ENCODE measurements at regions not wholly inside any gene's neighbourhood (a gene's known extent, or its start where the extent isn't known, plus 50 kb on each side); places are given as distances from the start of the nearest gene placed in this dataset.

GRCh38 chr3:168714609-168715240, 619.0 kb upstream of the GOLIM4 start (continued):
- TF ChIP-seq GABPB1 (CRISPR knock-in tag; IDR thresholded peaks at IDR 0.05) (no peak), IRF1 (CRISPR knock-in tag; IDR thresholded peaks at IDR 0.05) (no peak), JAZF1 (CRISPR knock-in tag; IDR thresholded peaks at IDR 0.05) (no peak)

- Mint-ChIP-seq H3K4me3 (no peak overlapping the region), H3K27ac (no peak overlapping the region), H3K36me3 (no peaks in the 10 kb centered on the region), H3K9me3 (peaks cover 8% of the 10 kb centered on the region; the same call in 1 of the 2 replicates), H3K4me1 (peaks cover 2% of the 10 kb centered on the region; the same call in 1 of the 2 replicates), H3K27me3 (ENCODE audit: low read depth) (no peaks in the 10 kb centered on the region)
- ChIA-PET CTCF (no interaction called here), POLR2A (no interaction called here)
- no peak for DNase-seq (ENCODE audit: low spot score)
- ATAC-seq, result peak; percentile 26; the same call in 1 of the 2 replicates
- TF ChIP-seq MXD4 (CRISPR knock-in tag; IDR thresholded peaks at IDR 0.05; ENCODE audit: borderline replicate concordance) (no peak), PRDM15 (CRISPR knock-in tag; IDR thresholded peaks at IDR 0.05) (no peak), RORB (CRISPR knock-in tag; IDR thresholded peaks at IDR 0.05) (no peak), ETV6 (CRISPR knock-in tag; IDR thresholded peaks at IDR 0.05) (no peak), STAT6 (CRISPR knock-in tag; conservative IDR thresholded peaks at IDR 0.05; ENCODE audit: low read depth) (no peak), ZNF671 (CRISPR knock-in tag; IDR thresholded peaks at IDR 0.05) (no peak), RELA (CRISPR knock-in tag; IDR thresholded peaks at IDR 0.05; ENCODE audit: borderline replicate concordance) (no peak), ZBTB21 (CRISPR knock-in tag; IDR thresholded peaks at IDR 0.05; ENCODE audit: borderline replicate concordance) (no peak), FOXP1 (CRISPR knock-in tag; IDR thresholded peaks at IDR 0.05; ENCODE audit: borderline replicate concordance) (no peak)
Observed at GRCh38 chr3:168709073-168709472, 613.3 kb upstream of the GOLIM4 start.

- H3K9me3 Mint-ChIP-seq, result peaks cover 8% of the 10 kb centered on the region; the same call in 1 of the 2 replicates
- no peak for ATAC-seq
- POLR2A ChIA-PET, result no interaction called here
- DNase-seq (ENCODE audit: low spot score), result no peak
- H3K4me1 Mint-ChIP-seq, result peaks cover 2% of the 10 kb centered on the region; the same call in 1 of the 2 replicates
- H3K27me3 Mint-ChIP-seq (ENCODE audit: low read depth), result no peaks in the 10 kb centered on the region
- TF ChIP-seq MAX (CRISPR knock-in tag; IDR thresholded peaks at IDR 0.05) (no peak), KAT7 (CRISPR knock-in tag; IDR thresholded peaks at IDR 0.05; ENCODE audit: borderline replicate concordance) (no peak), ZNF423 (CRISPR knock-in tag; IDR thresholded peaks at IDR 0.05) (no peak), ARID4B (CRISPR knock-in tag; IDR thresholded peaks at IDR 0.05; ENCODE audit: borderline replicate concordance) (no peak), HMGA2 (CRISPR knock-in tag; IDR thresholded peaks at IDR 0.05) (no peak), GABPB1 (CRISPR knock-in tag; IDR thresholded peaks at IDR 0.05) (no peak), ZNF512 (CRISPR knock-in tag; IDR thresholded peaks at IDR 0.05; ENCODE audit: borderline replicate concordance) (no peak), NFATC4 (CRISPR knock-in tag; IDR thresholded peaks at IDR 0.05) (no peak), TEAD4 (CRISPR knock-in tag; IDR thresholded peaks at IDR 0.05) (no peak), CBFB (CRISPR knock-in tag; IDR thresholded peaks at IDR 0.05; ENCODE audit: low read depth) (no peak)
- H3K4me3 Mint-ChIP-seq, result no peak overlapping the region
- no peaks in the 10 kb centered on the region for H3K36me3 Mint-ChIP-seq
- no peak overlapping the region; the same call in 1 of the 2 replicates for H3K27ac Mint-ChIP-seq
- CTCF ChIA-PET, result no interaction called here
Observed at GRCh38 chr3:168707900-168708299, 612.2 kb upstream of the GOLIM4 start.
